ENCODE measurements at regions not wholly inside any gene's neighbourhood (a gene's known extent, or its start where the extent isn't known, plus 50 kb on each side); places are given as distances from the start of the nearest gene placed in this dataset.

DNA sequence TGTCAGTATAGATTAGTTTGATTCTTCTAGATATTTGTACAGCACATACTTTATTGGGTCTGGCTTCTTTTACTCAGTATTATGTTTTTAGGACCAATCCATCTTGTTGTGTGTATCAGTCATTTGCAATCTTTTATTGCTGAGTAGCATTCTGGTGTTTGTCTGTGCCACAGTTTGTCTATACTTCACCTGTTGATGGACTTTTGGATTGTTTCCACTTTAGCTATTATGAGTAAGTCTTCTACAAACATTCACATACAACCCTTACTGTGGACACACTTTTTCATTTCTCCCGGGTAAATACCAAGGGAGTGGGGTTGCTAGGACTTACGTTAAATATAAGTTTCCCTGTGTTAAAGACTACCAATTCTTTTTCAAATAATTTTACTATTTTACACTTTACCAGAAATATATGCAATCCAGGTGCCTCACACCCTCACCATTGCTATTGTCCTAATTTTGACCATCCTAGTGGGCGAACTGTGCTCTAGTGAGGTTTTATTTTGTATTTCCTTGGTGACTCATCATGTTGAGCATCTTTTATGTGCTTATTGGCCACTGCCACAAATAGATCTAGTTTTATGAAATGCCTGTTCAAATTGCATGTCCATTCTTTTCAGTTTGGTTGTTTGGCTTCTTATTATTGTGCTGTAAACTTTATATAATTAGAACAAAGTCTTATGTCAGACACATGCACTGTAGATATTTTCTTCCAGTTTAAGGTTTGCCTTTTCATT lies 304.7 kb upstream of the TMTC1 start:
- TF ChIP-seq, protein P1, sequence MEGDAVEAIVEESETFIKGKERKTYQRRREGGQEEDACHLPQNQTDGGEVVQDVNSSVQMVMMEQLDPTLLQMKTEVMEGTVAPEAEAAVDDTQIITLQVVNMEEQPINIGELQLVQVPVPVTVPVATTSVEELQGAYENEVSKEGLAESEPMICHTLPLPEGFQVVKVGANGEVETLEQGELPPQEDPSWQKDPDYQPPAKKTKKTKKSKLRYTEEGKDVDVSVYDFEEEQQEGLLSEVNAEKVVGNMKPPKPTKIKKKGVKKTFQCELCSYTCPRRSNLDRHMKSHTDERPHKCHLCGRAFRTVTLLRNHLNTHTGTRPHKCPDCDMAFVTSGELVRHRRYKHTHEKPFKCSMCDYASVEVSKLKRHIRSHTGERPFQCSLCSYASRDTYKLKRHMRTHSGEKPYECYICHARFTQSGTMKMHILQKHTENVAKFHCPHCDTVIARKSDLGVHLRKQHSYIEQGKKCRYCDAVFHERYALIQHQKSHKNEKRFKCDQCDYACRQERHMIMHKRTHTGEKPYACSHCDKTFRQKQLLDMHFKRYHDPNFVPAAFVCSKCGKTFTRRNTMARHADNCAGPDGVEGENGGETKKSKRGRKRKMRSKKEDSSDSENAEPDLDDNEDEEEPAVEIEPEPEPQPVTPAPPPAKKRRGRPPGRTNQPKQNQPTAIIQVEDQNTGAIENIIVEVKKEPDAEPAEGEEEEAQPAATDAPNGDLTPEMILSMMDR (IDR thresholded peaks at IDR 0.05 in 8 of 11, conservative IDR thresholded peaks at IDR 0.05 in 3 of 11): no peak
- TF ChIP-seq POLR2AphosphoS5 (IDR thresholded peaks at IDR 0.05): no peak

Data from spleen (tissue), 7 donors.